K562 (cell line): ENCODE measurements at regions not wholly inside any gene's neighbourhood (a gene's known extent, or its start where the extent isn't known, plus 50 kb on each side); places are given as distances from the start of the nearest gene placed in this dataset.

ENCODE experiments used
- ATAC-seq: fragments of 200-7000 bp; cut with Tn5 transposase; 3 replicates; pipeline ENCODE4 v1.9.1; 2020; ENCODE audit warnings: moderate library complexity
- BruUV-seq: library from RNA; stranded (reverse); fragments of 400-500 nt; replicated peaks from 2 replicates; lab custom pipeline; 2021; lab: Mats Ljungman, UMichigan
- CTCF ChIA-PET: fragments of 300-600 bp; formaldehyde crosslinking; extraction: SDS; loops from one replicate; lab custom pipeline; 2021; ENCODE audit warnings: low intra/inter-chr PET ratio; lab: Yijun Ruan, JAX
- POLR2A ChIA-PET: fragments of 300-600, 350-650 bp; sonication (Branson Sonifier 250); formaldehyde crosslinking; extraction: SDS; loops from one replicate; lab custom pipeline; 2021; ENCODE audit warnings: antibody characterized with exemption, inconsistent platforms; lab: Yijun Ruan, JAX
- DNase-seq, 4 experiments: peaks; one replicate each; pipeline versions ENCODE4 v3.0.0 to v3.0.0-alpha.2; 2011 to 2018; ENCODE audit warnings: low spot score in 3 of 4, mixed read lengths in 3 of 4; ENCODE audit errors: extremely low read depth in 1 of 4
- FAIRE-seq: peaks from 2 replicates; lab custom pipeline; 2011; peaks lifted over from hg19 to GRCh38; lab: Jason Lieb, UNC
- H2AFZ ChIP-seq: 2 replicates; pipeline ENCODE4 v1.6.0; 2011; ENCODE audit warnings: low read depth, low read length, control low read depth, inconsistent platforms
- H3K27ac ChIP-seq: fragments of 200-600 bp; 3 replicates; pipeline ENCODE4 v1.8.0; 2011; ENCODE audit warnings: low read depth, mild to moderate bottlenecking, control low read depth, inconsistent platforms, low read length, moderate library complexity, mixed read lengths; ENCODE audit errors: extremely low read depth
- H3K27me3 ChIP-seq, 2 experiments: fragments of 300-600 bp in 1 of 2; 2 replicates in 1 of 2; 3 replicates in 1 of 2; pipeline versions ENCODE4 v1.6.0 to v1.8.0; 2011; ENCODE audit warnings: inconsistent platforms in 2 of 2, low read length in 2 of 2, mild to moderate bottlenecking in 1 of 2, mixed read lengths in 1 of 2, moderate library complexity in 1 of 2; ENCODE audit not compliant: control insufficient read depth in 2 of 2, insufficient read depth in 2 of 2
- H3K36me3 ChIP-seq: fragments of 300-600 bp; 3 replicates; pipeline ENCODE4 v1.8.0; 2011; ENCODE audit warnings: mild to moderate bottlenecking, low read length, inconsistent platforms; ENCODE audit not compliant: control insufficient read depth, insufficient read depth
- H3K4me1 ChIP-seq, 2 experiments: fragments of 200-600 bp in 1 of 2; replicated peaks in 1 of 2; 2 replicates in 1 of 2; 3 replicates in 1 of 2; pipeline versions ENCODE4 v1.5.1 to v1.8.0; 2011; ENCODE audit warnings: inconsistent platforms in 2 of 2, low read length in 2 of 2, mild to moderate bottlenecking in 1 of 2, mixed read lengths in 1 of 2, moderate library complexity in 1 of 2; ENCODE audit not compliant: control insufficient read depth in 2 of 2, insufficient read depth in 2 of 2
- H3K4me2 ChIP-seq: 2 replicates; pipeline ENCODE4 v1.6.1; 2011; ENCODE audit warnings: low read length, control low read depth, inconsistent platforms, mixed read lengths; ENCODE audit not compliant: insufficient read depth
- H3K4me3 ChIP-seq: fragments of 200-600 bp; sonication (generic), shearing (Covaris generic); 2 replicates; pipeline ENCODE4 v1.5.1; 2016; ENCODE audit warnings: control low read depth, inconsistent platforms
- H3K79me2 ChIP-seq: fragments of 200-600 bp; 3 replicates; pipeline ENCODE4 v1.8.0; 2011; ENCODE audit warnings: low read length, inconsistent platforms; ENCODE audit not compliant: control insufficient read depth, insufficient read depth
- H3K9ac ChIP-seq, 2 experiments: 2 replicates each; pipeline versions ENCODE4 v1.6.0 to v1.6.1; 2011; ENCODE audit warnings: low read depth in 2 of 2, low read length in 2 of 2, control low read depth in 1 of 2, inconsistent platforms in 1 of 2, mild to moderate bottlenecking in 1 of 2, mixed read lengths in 1 of 2; ENCODE audit not compliant: insufficient read depth in 1 of 2
- H3K9me1 ChIP-seq: one replicate; pipeline ENCODE4 v1.6.0; 2011; ENCODE audit warnings: inconsistent platforms, mild to moderate bottlenecking, low read length, moderate library complexity; ENCODE audit not compliant: control insufficient read depth, insufficient read depth
- H3K9me3 ChIP-seq: replicated peaks from 2 replicates; pipeline ENCODE4 v1.5.1; 2011; ENCODE audit warnings: low read depth, low read length, inconsistent platforms; ENCODE audit not compliant: control insufficient read depth, insufficient read depth
- H4K20me1 ChIP-seq: replicated peaks from 2 replicates; pipeline ENCODE4 v1.6.1; 2011; ENCODE audit warnings: low read length, inconsistent platforms, mixed read lengths; ENCODE audit not compliant: control insufficient read depth, insufficient read depth
- BHLHE40 ChIP-seq: IDR thresholded peaks from 2 replicates; pipeline ENCODE4 v1.6.1; 2011; ENCODE audit warnings: low read length, improper control_type of control experiment
- CHD7 ChIP-seq: fragments of 200-600 bp; sonication (generic); IDR thresholded peaks from one replicate; pipeline ENCODE4 v1.6.1; 2012; ENCODE audit warnings: mild to moderate bottlenecking, low read depth, low read length, inconsistent platforms
- MTA3 ChIP-seq: fragments of 450-650 bp; formaldehyde crosslinking; IDR thresholded peaks from 2 replicates; pipeline ENCODE4 v1.6.1; 2017; ENCODE audit warnings: mild to moderate bottlenecking, borderline replicate concordance
- PKNOX1 ChIP-seq: fragments of 450-650 bp; IDR thresholded peaks from 2 replicates; pipeline ENCODE4 v1.6.1; 2016
- ZNF639 ChIP-seq, 2 experiments: fragments of 200-800 bp in 1 of 2; sonication (Bioruptor generic) in 1 of 2; sonication (generic) in 1 of 2; formaldehyde crosslinking in 1 of 2; IDR thresholded peaks in 1 of 2; conservative IDR thresholded peaks in 1 of 2; 2 replicates each; pipeline versions ENCODE4 v1.5.0 to v1.6.1; 2016 to 2020; ENCODE audit warnings: missing compliant biosample characterization in 1 of 2, missing genetic modification characterization in 1 of 2, missing genetic modification reagents in 1 of 2
- WGBS: fragments of 100-300 bp; shearing (Covaris generic); methylation state at CpG from one replicate; pipeline ENCODE4 v1.1.6; 2016; ENCODE audit warnings: low coverage, mixed read lengths; ENCODE audit not compliant: insufficient coverage; ENCODE audit errors: missing lambda C conversion rate; 5-methylcytosine and 5-hydroxymethylcytosine counted together
- in situ Hi-C: fragments of 300-500 bp; cut with MboI; formaldehyde crosslinking; loops from 4 replicates; pipeline ENCODE4 v1.15.0; 2018; ENCODE audit warnings: inconsistent platforms, mixed read lengths
- intact Hi-C: fragments of 100-400 bp; cut with micrococcal nuclease; formaldehyde crosslinking; loops from 2 replicates; pipeline ENCODE4 v1.14.2; 2022

GRCh38 chr4:53905941-53906377 is 158.4 kb downstream of the CHIC2 start:
- BruUV-seq: no TSS peak
- intact Hi-C loops (loop anchor here (5.0 to 10.0 kb wide), 2 partner anchors 709 to 891 kb away; no protein-coding TSS in a partner anchor), in situ Hi-C loops (loop anchor here (5.0 kb wide), 1 partner anchor 321 kb away; the partner anchor contains the start of gene PDGFRA)
- no peaks in the 10 kb centered on the region for H3K36me3 ChIP-seq
- no peaks in the 10 kb centered on the region for H3K79me2 ChIP-seq
- no peak for ATAC-seq
- WGBS: under 1% methylated on average over 11 of the region's 11 CpGs
- no peak overlapping the region for H2AFZ ChIP-seq
- peak overlapping the region; percentile 35; the same call in 1 of the 2 replicates for H3K4me2 ChIP-seq
- no peaks in the 10 kb centered on the region for H4K20me1 ChIP-seq
- DNase-seq: no peak
- no peak overlapping the region for H3K27ac ChIP-seq
- ChIA-PET CTCF (no interaction called here), POLR2A (interaction anchor here (0.6 kb wide), 1 partner anchor 431 kb away, joined by 3 read pairs; no protein-coding TSS in a partner anchor)
- H3K9me3 ChIP-seq: no peaks in the 10 kb centered on the region
- H3K9me1 ChIP-seq: no peaks in the 10 kb centered on the region
- FAIRE-seq: no peak
- H3K4me3 ChIP-seq: no peak overlapping the region
- no peak overlapping the region for H3K9ac ChIP-seq
- peaks cover 0 to 5% of the 10 kb centered on the region in 2 experiments; a peak in 1 of 5 replicates for H3K4me1 ChIP-seq
- H3K27me3 ChIP-seq: peaks cover 4 to 10% of the 10 kb centered on the region in 2 experiments; a peak in 4 of 5 replicates
- TF ChIP-seq PKNOX1: peak; percentile 48
- TF ChIP-seq ZNF639 (CRISPR knock-in tag; conservative IDR thresholded peaks at IDR 0.05 in 1 of 2, IDR thresholded peaks at IDR 0.05 in 1 of 2): no peak
- peak; percentile 96 for TF ChIP-seq CHD7
- no peak for TF ChIP-seq MTA3
- TF ChIP-seq BHLHE40: no peak
